Inflammatory macrophage treated with lipopolysaccharide for 1 hour (primary cell): ENCODE measurements at regions not wholly inside any gene's neighbourhood (a gene's known extent, or its start where the extent isn't known, plus 50 kb on each side); places are given as distances from the start of the nearest gene placed in this dataset.
A peak's percentile ranks its signal among the peaks of the same experiment; 100 is the strongest.
"Not testable (repeated sequence)": the region's sequence is repeated elsewhere in the genome, so short reads cannot be mapped to it uniquely, and the experiment has no call there.

Source experiments
- DNase-seq, 2 donors: peaks; one replicate each; pipeline ENCODE4 v3.0.0-alpha.2; 2020 to 2022

GRCh38 chr17:70453075-70453474 lies 283.7 kb downstream of the KCNJ2 start:
- DNase-seq = not testable (repeated sequence)

GRCh38 chr17:70454377-70454776 lies 285.0 kb downstream of the KCNJ2 start:
- DNase-seq = no peak

- no peak for DNase-seq
Measured at GRCh38 chr17:70454908-70455307, 285.6 kb downstream of the KCNJ2 start.

- DNase-seq = no peak
Measured at GRCh38 chr17:70464995-70465394, 295.7 kb downstream of the KCNJ2 start.

GRCh38 chr17:70468661-70469060 lies 299.3 kb downstream of the KCNJ2 start:
- DNase-seq = no peak

GRCh38 chr17:70473049-70473448 lies 303.7 kb downstream of the KCNJ2 start:
- DNase-seq = no peak

- no peak for DNase-seq
Measured at GRCh38 chr17:70476368-70476767, 307.0 kb downstream of the KCNJ2 start.

- DNase-seq = no peak
Measured at GRCh38 chr17:70478902-70479301, 309.6 kb downstream of the KCNJ2 start.

GRCh38 chr17:70479779-70480178 lies 310.4 kb downstream of the KCNJ2 start:
- DNase-seq = no peak

GRCh38 chr17:70483624-70484023 lies 314.3 kb downstream of the KCNJ2 start:
- no peak for DNase-seq

- DNase-seq = no peak
Measured at GRCh38 chr17:70484050-70484449, 314.7 kb downstream of the KCNJ2 start.

- no peak for DNase-seq
Measured at GRCh38 chr17:70484496-70484895, 315.2 kb downstream of the KCNJ2 start.

GRCh38 chr17:70492368-70492767 lies 323.0 kb downstream of the KCNJ2 start:
- no peak for DNase-seq

GRCh38 chr17:70493277-70493874 lies 324.0 kb downstream of the KCNJ2 start:
- peak; percentile 60 to 66 for DNase-seq

- DNase-seq = no peak
Measured at GRCh38 chr17:70498631-70499030, 329.3 kb downstream of the KCNJ2 start.

- DNase-seq = peak; percentile 51 to 62
Measured at GRCh38 chr17:70499067-70499786, 329.9 kb downstream of the KCNJ2 start.

GRCh38 chr17:70503449-70503848 lies 334.1 kb downstream of the KCNJ2 start:
- no peak for DNase-seq

GRCh38 chr17:70510288-70510687 lies 341.0 kb downstream of the KCNJ2 start:
- no peak for DNase-seq

- DNase-seq = peak; percentile 37 to 57
Measured at GRCh38 chr17:70517816-70518215, 348.5 kb downstream of the KCNJ2 start.

- no peak for DNase-seq
Measured at GRCh38 chr17:70519300-70519699, 350.0 kb downstream of the KCNJ2 start.

GRCh38 chr17:70520447-70520846 lies 351.1 kb downstream of the KCNJ2 start:
- no peak for DNase-seq

- no peak for DNase-seq
Measured at GRCh38 chr17:70520956-70521355, 351.6 kb downstream of the KCNJ2 start.

GRCh38 chr17:70521821-70522256 lies 352.5 kb downstream of the KCNJ2 start:
- no peak for DNase-seq

- DNase-seq = no peak
Measured at GRCh38 chr17:70523426-70523825, 354.1 kb downstream of the KCNJ2 start.

- not testable (repeated sequence) for DNase-seq
Measured at GRCh38 chr17:70525035-70525434, 355.7 kb downstream of the KCNJ2 start.
